CD4-positive, CD25-positive, alpha-beta regulatory T cell (primary cell): ENCODE measurements at regions not wholly inside any gene's neighbourhood (a gene's known extent, or its start where the extent isn't known, plus 50 kb on each side); places are given as distances from the start of the nearest gene placed in this dataset.

Source experiments
- ATAC-seq, 2 donors: fragments of 150-1000 bp; cut with Tn5 transposase; one replicate each; pipeline ENCODE4 v1.10.0; 2021; ENCODE audit warnings: low read depth in 2 of 2, moderate number of reproducible peaks in 2 of 2, moderate library complexity in 1 of 2
- DNase-seq, 3 donors: peaks; one replicate each; pipeline versions ENCODE4 v3.0.0 to v3.0.0-alpha.2; 2012 to 2022; ENCODE audit warnings: mixed read lengths in 1 of 3
- H3K27ac ChIP-seq: one replicate; pipeline ENCODE4 v1.7.0; 2013; ENCODE audit warnings: mild to moderate bottlenecking, low read length; ENCODE audit not compliant: insufficient read depth, poor library complexity, severe bottlenecking
- H3K27me3 ChIP-seq: one replicate; pipeline ENCODE4 v1.7.0; 2013; ENCODE audit warnings: low read length; ENCODE audit not compliant: control insufficient read depth, insufficient read depth
- H3K36me3 ChIP-seq: one replicate; pipeline ENCODE4 v1.7.0; 2013; ENCODE audit warnings: mild to moderate bottlenecking, low read length, moderate library complexity; ENCODE audit not compliant: control insufficient read depth, insufficient read depth
- H3K4me1 ChIP-seq: 2 replicates; pipeline ENCODE4 v1.7.0; 2013; ENCODE audit warnings: mild to moderate bottlenecking, low read length; ENCODE audit not compliant: insufficient read depth, control insufficient read depth, poor library complexity, severe bottlenecking
- H3K4me3 ChIP-seq: one replicate; pipeline ENCODE4 v1.7.0; 2013; ENCODE audit warnings: low read depth, mild to moderate bottlenecking, low read length, moderate library complexity
- H3K9me3 ChIP-seq, 2 experiments: 1 replicate in 1 of 2; 2 replicates in 1 of 2; pipeline ENCODE4 v1.7.0; 2013; ENCODE audit warnings: low read length in 2 of 2, mild to moderate bottlenecking in 1 of 2, moderate library complexity in 1 of 2; ENCODE audit not compliant: control insufficient read depth in 2 of 2
- H3K27ac Mint-ChIP-seq, 3 donors: one replicate each; pipeline ENCODE4 v1.8.0; 2020 to 2022; ENCODE audit warnings: mild to moderate bottlenecking in 3 of 3, mixed read lengths in 3 of 3, moderate library complexity in 2 of 3
- H3K27me3 Mint-ChIP-seq: one replicate; pipeline ENCODE4 v1.8.0; 2022; ENCODE audit warnings: mild to moderate bottlenecking, mixed read lengths
- H3K36me3 Mint-ChIP-seq: one replicate; pipeline ENCODE4 v1.8.0; 2020; ENCODE audit warnings: mixed read lengths
- H3K4me1 Mint-ChIP-seq, 4 donors: one replicate each; pipeline ENCODE4 v1.8.0; 2020 to 2022; ENCODE audit warnings: mixed read lengths in 4 of 4, mild to moderate bottlenecking in 1 of 4
- H3K4me3 Mint-ChIP-seq, 4 donors: one replicate each; pipeline ENCODE4 v1.8.0; 2020 to 2022; ENCODE audit warnings: mild to moderate bottlenecking in 4 of 4, mixed read lengths in 4 of 4, moderate library complexity in 3 of 4
- H3K9me3 Mint-ChIP-seq, 7 donors: one replicate each; pipeline ENCODE4 v1.8.0; 2020 to 2022; ENCODE audit warnings: mixed read lengths in 7 of 7, mild to moderate bottlenecking in 3 of 7, moderate library complexity in 2 of 7

DNA sequence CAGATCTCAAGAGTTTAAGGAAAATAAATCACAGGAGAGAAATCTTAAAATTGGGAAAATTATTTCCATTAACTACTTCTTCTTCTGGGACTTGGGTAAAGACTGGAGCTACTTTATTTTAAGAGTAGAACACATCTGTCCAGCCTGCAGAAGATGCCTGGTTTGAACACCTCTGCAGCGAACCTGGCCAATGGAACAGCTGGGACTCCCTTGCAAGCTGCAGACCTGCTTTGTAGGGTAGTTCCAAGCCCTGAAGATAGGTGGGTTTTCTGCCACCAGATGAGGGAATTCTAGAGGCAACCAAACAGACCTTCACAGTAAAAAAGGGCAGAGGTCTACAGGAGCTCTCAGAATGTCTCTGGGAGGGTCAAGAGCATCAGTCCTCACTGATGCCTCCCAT, 86.5 kb upstream of the CACNA1E start:
- peaks cover 65% of the 10 kb centered on the region for H3K4me1 ChIP-seq
- ATAC-seq, result no peak

DNA sequence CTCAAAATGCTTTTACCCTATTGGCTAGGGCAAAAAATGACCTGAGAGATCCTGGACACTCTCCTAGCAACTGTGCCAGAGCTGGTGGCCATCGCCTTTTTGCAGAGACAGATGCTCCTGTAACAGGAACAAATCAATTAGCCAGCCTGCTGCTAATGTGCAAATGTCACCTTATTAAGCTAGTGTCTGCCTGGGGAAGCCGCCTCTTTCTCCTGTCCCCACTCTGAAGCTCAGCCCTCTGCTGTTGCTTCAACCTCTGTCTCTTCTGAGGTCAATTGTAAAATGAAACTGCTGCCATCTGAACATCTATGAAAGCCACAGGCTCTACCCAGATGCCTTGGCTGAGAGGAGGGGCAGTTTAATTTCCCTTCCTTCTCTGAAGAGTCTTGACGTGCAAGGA, 85.5 kb upstream of the CACNA1E start:
- peaks cover 61% of the 10 kb centered on the region for H3K4me1 ChIP-seq

More for the DNA sequence above, 86.5 kb upstream of the CACNA1E start:
- peak overlapping the region in 1 of 4 donors; percentile 28 for H3K4me3 Mint-ChIP-seq
- H3K27me3 Mint-ChIP-seq, result no peaks in the 10 kb centered on the region
- H3K27me3 ChIP-seq, result no peaks in the 10 kb centered on the region
- DNase-seq, result peak in 2 of 3 donors; percentile 9 to 26
- peak overlapping the region; percentile 59 for H3K27ac ChIP-seq
- no peak overlapping the region for H3K27ac Mint-ChIP-seq
- no peaks in the 10 kb centered on the region for H3K9me3 Mint-ChIP-seq
- H3K4me1 Mint-ChIP-seq, result peaks cover 13 to 40% (median 19%) of the 10 kb centered on the region in 4 donors
- no peaks in the 10 kb centered on the region for H3K9me3 ChIP-seq
- H3K36me3 ChIP-seq, result no peaks in the 10 kb centered on the region
- peak overlapping the region; percentile 57 for H3K4me3 ChIP-seq
- H3K36me3 Mint-ChIP-seq, result no peaks in the 10 kb centered on the region

DNA sequence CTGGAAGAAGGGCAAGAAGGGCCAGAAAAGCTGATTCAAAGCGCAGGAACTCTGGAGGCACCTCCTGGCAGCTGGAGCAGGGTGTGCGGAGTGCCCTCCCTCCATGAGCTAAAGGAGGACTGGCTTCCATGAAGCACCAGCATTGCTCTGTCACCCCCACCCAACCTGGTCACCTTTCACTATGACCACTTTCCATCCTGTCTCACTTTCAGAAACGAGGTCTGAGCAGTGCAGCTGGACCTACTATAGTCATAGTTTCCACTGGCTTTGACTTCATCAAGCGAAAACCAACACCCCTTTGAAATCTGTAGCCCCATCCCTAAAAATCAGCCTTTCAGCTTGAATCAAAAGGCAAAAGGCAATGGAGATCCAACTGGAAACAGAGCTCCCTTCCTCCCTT, 84.8 kb upstream of the CACNA1E start:
- peak overlapping the region; percentile 2 for H3K4me3 ChIP-seq
- DNase-seq, result peak in 1 of 3 donors; percentile 13
- H3K27me3 Mint-ChIP-seq, result no peaks in the 10 kb centered on the region
- no peaks in the 10 kb centered on the region for H3K36me3 Mint-ChIP-seq
- no peak for ATAC-seq
- no peaks in the 10 kb centered on the region for H3K9me3 Mint-ChIP-seq
- H3K27ac Mint-ChIP-seq, result peak overlapping the region in 2 of 3 donors; percentile 21 to 92
- H3K36me3 ChIP-seq, result no peaks in the 10 kb centered on the region
- no peaks in the 10 kb centered on the region for H3K9me3 ChIP-seq
- peak overlapping the region; percentile 24 for H3K27ac ChIP-seq
- peaks cover 8 to 29% (median 19%) of the 10 kb centered on the region in 4 donors for H3K4me1 Mint-ChIP-seq
- peaks cover 54% of the 10 kb centered on the region for H3K4me1 ChIP-seq
- H3K27me3 ChIP-seq, result no peaks in the 10 kb centered on the region
- H3K4me3 Mint-ChIP-seq, result peak overlapping the region in 3 of 4 donors; percentile 22 to 72 (median 45)

More for the DNA sequence above, 85.5 kb upstream of the CACNA1E start:
- Mint-ChIP-seq H3K9me3 (no peaks in the 10 kb centered on the region), H3K4me1 (peaks cover 8 to 31% (median 19%) of the 10 kb centered on the region in 4 donors), H3K27ac (peak overlapping the region in 2 of 3 donors; percentile 92 to 93), H3K27me3 (no peaks in the 10 kb centered on the region), H3K4me3 (peak overlapping the region; percentile 7 to 72 (median 58)), H3K36me3 (no peaks in the 10 kb centered on the region)
- no peaks in the 10 kb centered on the region for H3K27me3 ChIP-seq
- H3K9me3 ChIP-seq, result no peaks in the 10 kb centered on the region
- DNase-seq, result peak in 2 of 3 donors; percentile 45 to 87
- no peaks in the 10 kb centered on the region for H3K36me3 ChIP-seq
- H3K4me3 ChIP-seq, result peak overlapping the region; percentile 56
- ATAC-seq, result peak; percentile 48 to 58
- peak overlapping the region; percentile 24 for H3K27ac ChIP-seq

DNA sequence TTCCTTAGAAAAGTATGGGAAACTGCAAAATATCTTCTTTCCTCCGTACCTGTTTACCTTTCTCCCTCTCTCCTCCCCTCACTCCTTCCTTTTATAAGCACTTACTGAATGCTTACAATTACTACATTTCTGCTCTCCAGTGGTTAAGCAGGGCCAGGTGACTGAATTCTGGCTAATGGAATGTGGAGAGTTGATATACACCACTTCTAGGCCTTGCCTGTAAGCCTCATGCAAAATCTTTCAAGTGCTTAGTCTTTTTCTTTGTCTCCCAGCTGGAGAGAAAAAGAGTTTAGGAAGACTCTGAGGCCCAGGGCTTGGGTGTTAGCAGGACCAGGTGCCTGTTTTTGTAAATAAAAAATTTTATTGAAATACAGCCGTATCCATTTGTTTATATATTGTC, 77.7 kb upstream of the CACNA1E start:
- H3K9me3 Mint-ChIP-seq, result no peaks in the 10 kb centered on the region
- Histone ChIP-seq H3K27me3 (no peaks in the 10 kb centered on the region), H3K9me3 (no peaks in the 10 kb centered on the region), H3K4me3 (no peak overlapping the region), H3K4me1 (peaks cover 7% of the 10 kb centered on the region), H3K36me3 (no peaks in the 10 kb centered on the region), H3K27ac (no peak overlapping the region)
- H3K4me1 Mint-ChIP-seq, result peaks cover 0 to 39% (median 11%) of the 10 kb centered on the region in 4 donors
- H3K27me3 Mint-ChIP-seq, result peaks cover 6% of the 10 kb centered on the region
- ATAC-seq (no peak), DNase-seq (no peak)
- H3K27ac Mint-ChIP-seq, result peak overlapping the region in 1 of 3 donors; percentile 10
- no peaks in the 10 kb centered on the region for H3K36me3 Mint-ChIP-seq
- H3K4me3 Mint-ChIP-seq, result no peak overlapping the region

DNA sequence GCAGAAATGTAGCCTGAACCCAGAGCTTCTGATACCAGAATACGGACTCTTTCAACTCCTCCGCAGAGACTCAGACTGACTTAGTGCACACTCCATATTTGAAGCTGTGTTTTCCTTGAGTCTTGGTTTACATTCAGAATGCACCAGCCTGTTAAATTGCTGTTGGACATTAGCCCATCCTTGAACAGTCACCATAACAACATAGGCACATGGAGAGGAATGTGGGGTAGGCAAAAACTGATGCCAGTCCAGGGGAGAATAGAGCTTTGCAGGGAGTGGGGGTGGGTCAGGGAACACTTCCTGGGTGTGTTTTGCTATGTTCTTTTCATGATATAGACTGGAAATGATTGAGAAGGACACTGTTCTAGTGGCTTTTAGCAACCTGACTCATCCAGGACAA, 76.3 kb upstream of the CACNA1E start:
- DNase-seq, result no peak
- Mint-ChIP-seq H3K27ac (peak overlapping the region in 2 of 3 donors; percentile 31 to 66), H3K36me3 (no peaks in the 10 kb centered on the region), H3K9me3 (no peaks in the 10 kb centered on the region), H3K4me1 (peaks cover 0 to 26% (median 7%) of the 10 kb centered on the region in 4 donors), H3K27me3 (peaks cover 6% of the 10 kb centered on the region), H3K4me3 (no peak overlapping the region)
- Histone ChIP-seq H3K27me3 (no peaks in the 10 kb centered on the region), H3K4me1 (peaks cover 7% of the 10 kb centered on the region), H3K9me3 (no peaks in the 10 kb centered on the region), H3K36me3 (no peaks in the 10 kb centered on the region), H3K27ac (no peak overlapping the region), H3K4me3 (no peak overlapping the region)
- ATAC-seq, result no peak

DNA sequence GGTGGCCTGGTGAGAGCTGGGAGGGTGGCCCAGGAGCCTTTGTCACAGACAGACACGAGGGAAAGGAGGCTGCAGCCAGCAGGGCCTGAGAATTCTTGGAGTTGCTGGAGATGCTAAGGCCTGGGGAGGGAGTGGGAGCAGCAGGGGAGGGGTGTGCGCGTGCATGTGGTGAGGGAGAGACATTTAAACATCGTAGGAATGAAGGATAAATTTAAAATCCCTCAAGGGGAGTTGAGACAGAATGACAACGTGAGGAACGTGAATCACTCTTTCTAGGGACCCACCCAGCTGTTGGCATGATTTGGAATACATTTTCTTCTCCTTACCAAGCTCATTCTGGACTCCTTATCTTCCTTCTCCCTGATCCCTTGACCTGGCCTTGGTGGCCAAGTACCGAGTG, 73.3 kb upstream of the CACNA1E start:
- Histone ChIP-seq H3K27ac (no peak overlapping the region), H3K36me3 (no peaks in the 10 kb centered on the region), H3K27me3 (no peaks in the 10 kb centered on the region), H3K9me3 (no peaks in the 10 kb centered on the region), H3K4me3 (no peak overlapping the region), H3K4me1 (peaks cover 7% of the 10 kb centered on the region)
- no peak overlapping the region for H3K4me3 Mint-ChIP-seq
- H3K9me3 Mint-ChIP-seq, result no peaks in the 10 kb centered on the region
- H3K36me3 Mint-ChIP-seq, result no peaks in the 10 kb centered on the region
- peaks cover 0 to 24% (median 7%) of the 10 kb centered on the region in 4 donors for H3K4me1 Mint-ChIP-seq
- DNase-seq, result no peak
- no peak for ATAC-seq
- no peak overlapping the region for H3K27ac Mint-ChIP-seq
- H3K27me3 Mint-ChIP-seq, result peaks cover 6% of the 10 kb centered on the region

DNA sequence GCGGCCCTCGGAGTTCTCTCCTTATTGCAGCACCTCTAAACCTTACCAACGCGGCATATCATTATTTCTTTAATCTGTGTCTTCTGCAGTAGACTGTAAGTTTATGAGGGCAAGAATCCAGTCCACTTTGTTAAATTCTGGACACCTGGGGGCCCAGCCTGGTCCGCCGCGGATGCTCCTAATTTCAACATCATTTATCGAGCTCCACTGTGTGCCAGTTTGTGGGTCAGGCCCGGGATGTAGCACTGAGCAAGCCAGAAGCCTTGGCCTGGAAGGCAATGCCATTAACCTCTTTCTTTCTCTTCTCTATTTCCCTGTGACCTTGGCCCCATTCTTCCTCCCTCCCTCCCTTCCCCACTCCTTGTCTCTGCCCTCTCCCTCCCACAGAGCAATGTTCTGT, 70.6 kb upstream of the CACNA1E start:
- Mint-ChIP-seq H3K27ac (no peak overlapping the region), H3K4me3 (no peak overlapping the region), H3K4me1 (peaks cover 0 to 10% (median 5%) of the 10 kb centered on the region in 4 donors), H3K9me3 (peaks cover 0 to 2% (median 0%) of the 10 kb centered on the region in 7 donors), H3K36me3 (no peaks in the 10 kb centered on the region), H3K27me3 (peaks cover 6% of the 10 kb centered on the region)
- no peaks in the 10 kb centered on the region for H3K36me3 ChIP-seq
- DNase-seq (no peak), ATAC-seq (no peak)
- H3K4me3 ChIP-seq, result no peak overlapping the region
- H3K27me3 ChIP-seq, result no peaks in the 10 kb centered on the region
- no peaks in the 10 kb centered on the region for H3K9me3 ChIP-seq
- no peak overlapping the region for H3K27ac ChIP-seq
- H3K4me1 ChIP-seq, result no peaks in the 10 kb centered on the region

DNA sequence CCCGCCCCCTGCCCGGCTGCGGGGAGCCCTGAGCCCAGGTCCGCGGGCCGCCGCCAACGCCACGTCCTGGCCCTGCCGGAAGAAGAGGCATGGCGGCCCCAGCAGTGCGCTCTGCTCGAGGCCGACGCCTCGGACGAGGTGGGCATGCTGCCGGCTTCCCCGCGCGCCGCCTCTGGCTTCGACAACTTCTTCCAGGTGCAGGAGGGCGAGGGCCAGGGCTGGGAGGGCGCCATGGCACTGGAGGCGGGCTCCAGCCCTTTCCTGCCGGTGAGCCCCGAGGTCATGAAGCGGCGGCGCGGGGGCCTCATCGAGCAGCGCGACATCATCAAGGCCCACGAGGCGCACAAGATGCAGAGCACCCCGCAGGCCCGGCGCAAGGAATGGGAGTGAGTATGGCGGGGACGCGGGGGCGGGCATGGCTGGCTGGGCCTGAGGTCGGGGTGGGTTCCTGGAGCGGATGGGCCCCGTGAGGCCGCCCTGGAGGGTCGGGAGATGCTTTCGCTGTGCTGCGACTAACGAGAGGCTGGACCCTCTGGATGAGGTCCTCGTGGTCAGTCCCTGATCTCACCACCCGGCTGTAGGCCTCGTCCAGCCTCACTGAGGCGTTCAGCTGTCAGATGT, 70.0 kb upstream of the CACNA1E start:
- H3K9me3 Mint-ChIP-seq, result peaks cover 0 to 2% (median 0%) of the 10 kb centered on the region in 7 donors
- Histone ChIP-seq H3K4me3 (no peak overlapping the region), H3K4me1 (no peaks in the 10 kb centered on the region), H3K36me3 (no peaks in the 10 kb centered on the region), H3K9me3 (no peaks in the 10 kb centered on the region), H3K27ac (no peak overlapping the region), H3K27me3 (no peaks in the 10 kb centered on the region)
- H3K36me3 Mint-ChIP-seq, result no peaks in the 10 kb centered on the region
- no peak for ATAC-seq
- H3K27me3 Mint-ChIP-seq, result peaks cover 6% of the 10 kb centered on the region
- no peak for DNase-seq
- peaks cover 0 to 6% (median 2%) of the 10 kb centered on the region in 4 donors for H3K4me1 Mint-ChIP-seq
- H3K27ac Mint-ChIP-seq, result no peak overlapping the region
- no peak overlapping the region for H3K4me3 Mint-ChIP-seq
